ENCODE measurements at regions not wholly inside any gene's neighbourhood (a gene's known extent, or its start where the extent isn't known, plus 50 kb on each side); places are given as distances from the start of the nearest gene placed in this dataset.
A peak's percentile ranks its signal among the peaks of the same experiment; 100 is the strongest.

DNA sequence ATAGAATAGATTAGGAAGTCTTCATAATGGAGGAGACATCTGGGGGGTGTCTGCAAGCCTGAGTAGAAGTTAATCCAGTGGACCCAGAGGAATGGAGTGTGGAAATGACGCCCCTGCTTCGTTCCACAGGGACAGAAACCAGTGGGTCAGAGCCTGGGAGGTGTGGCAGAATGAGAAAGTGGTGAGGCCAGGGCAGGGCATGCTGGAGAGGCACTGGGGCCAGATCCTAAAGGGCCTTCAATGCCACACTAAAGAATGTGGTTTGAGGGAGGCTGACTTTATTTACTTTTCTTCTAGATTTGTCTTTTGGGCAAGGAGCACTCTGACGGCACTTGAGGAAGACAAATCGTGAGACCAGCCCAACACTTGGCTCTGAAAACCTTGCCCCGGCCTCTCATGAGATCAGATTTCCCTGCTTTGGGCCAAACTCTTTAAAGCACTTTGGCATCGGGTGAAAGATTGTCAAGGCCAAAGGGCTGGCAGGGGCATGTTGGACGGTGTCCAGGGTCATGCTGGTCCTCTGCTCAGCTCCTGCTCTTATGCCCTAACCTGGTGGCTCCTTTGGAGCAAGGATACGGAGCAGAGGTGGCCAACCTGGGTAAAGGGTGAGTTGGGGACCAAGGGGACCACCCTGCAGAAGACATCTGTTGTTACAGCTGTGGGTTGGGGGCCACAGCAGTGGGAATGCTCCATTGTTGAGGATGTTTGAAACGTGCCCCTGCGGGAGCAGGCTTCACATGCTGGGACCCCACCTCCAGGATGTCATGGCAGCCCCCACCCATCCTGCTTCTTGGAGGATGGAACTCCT, 157.0 kb upstream of the ZMIZ1 start:
- Histone ChIP-seq H3K9ac (ENCODE audit: low read depth in 1 of 2, low read length in 2 of 2) (no peak overlapping the region), H3K4me1 (ENCODE audit: control insufficient read depth in 1 of 2, insufficient read depth in 2 of 2, low read length in 2 of 2) (peaks cover 21 to 22% of the 10 kb centered on the region in 2 donors), H3K27ac (ENCODE audit: low read depth, low read length) (no peak overlapping the region), H3K27me3 (ENCODE audit: control insufficient read depth in 1 of 2, insufficient read depth in 2 of 2, low read length in 2 of 2) (no peaks in the 10 kb centered on the region), H3K4me3 (ENCODE audit: low read depth in 1 of 2, low read length in 2 of 2) (no peak overlapping the region), H3K36me3 (ENCODE audit: control insufficient read depth in 1 of 2, insufficient read depth in 2 of 2, low read length in 2 of 2) (no peaks in the 10 kb centered on the region), H3K9me3 (ENCODE audit: control insufficient read depth in 1 of 2, low read length in 2 of 2) (no peaks in the 10 kb centered on the region)

DNA sequence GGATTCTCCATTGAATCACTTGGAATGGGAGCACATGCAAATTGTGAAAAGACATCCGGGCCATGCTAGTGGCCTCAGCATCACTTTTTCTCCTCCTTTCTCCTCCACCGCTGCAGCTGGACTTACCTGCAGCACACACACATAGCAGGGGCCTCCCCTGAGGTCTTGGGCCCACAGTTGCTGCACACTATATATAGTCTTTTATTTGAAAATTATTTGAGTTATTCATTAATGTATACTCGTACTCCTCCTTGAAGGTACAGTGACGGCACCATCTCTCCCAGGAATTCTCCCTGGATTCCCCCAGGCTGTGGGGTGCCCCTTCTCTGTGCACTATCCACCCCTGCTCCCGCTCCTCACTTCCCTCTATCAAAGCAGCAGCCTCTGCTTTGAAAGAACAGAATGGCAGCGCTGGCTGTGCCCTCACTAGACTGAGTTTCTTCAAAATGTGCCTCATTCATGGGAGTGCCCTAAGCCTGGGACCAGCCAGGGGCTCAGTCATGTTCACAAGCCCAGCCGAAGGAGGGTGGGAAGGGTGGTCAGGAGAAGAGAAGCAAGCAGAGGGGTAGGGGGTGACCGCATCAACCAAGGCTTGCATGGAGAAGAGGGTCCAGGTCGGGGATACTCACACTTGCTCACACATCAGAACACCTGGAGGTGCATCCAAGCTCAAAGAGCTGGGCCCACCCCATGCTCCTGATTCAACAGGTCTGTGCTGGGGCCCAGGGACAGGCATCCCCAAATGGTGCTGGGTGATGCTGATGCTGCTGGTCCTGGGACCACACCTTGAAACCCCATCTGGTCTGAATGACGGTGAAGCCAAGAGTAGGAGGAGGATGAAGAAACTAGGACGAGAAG, 156.2 kb upstream of the ZMIZ1 start:
- peaks cover 21 to 22% of the 10 kb centered on the region in 2 donors for H3K4me1 ChIP-seq (ENCODE audit: control insufficient read depth in 1 of 2, insufficient read depth in 2 of 2, low read length in 2 of 2)
- no peaks in the 10 kb centered on the region for H3K27me3 ChIP-seq (ENCODE audit: control insufficient read depth in 1 of 2, insufficient read depth in 2 of 2, low read length in 2 of 2)
- no peak overlapping the region for H3K4me3 ChIP-seq (ENCODE audit: low read depth in 1 of 2, low read length in 2 of 2)
- H3K9me3 ChIP-seq (ENCODE audit: control insufficient read depth in 1 of 2, low read length in 2 of 2) = no peaks in the 10 kb centered on the region
- H3K9ac ChIP-seq (ENCODE audit: low read depth in 1 of 2, low read length in 2 of 2) = no peak overlapping the region
- no peaks in the 10 kb centered on the region for H3K36me3 ChIP-seq (ENCODE audit: control insufficient read depth in 1 of 2, insufficient read depth in 2 of 2, low read length in 2 of 2)
- no peak overlapping the region for H3K27ac ChIP-seq (ENCODE audit: low read depth, low read length)

DNA sequence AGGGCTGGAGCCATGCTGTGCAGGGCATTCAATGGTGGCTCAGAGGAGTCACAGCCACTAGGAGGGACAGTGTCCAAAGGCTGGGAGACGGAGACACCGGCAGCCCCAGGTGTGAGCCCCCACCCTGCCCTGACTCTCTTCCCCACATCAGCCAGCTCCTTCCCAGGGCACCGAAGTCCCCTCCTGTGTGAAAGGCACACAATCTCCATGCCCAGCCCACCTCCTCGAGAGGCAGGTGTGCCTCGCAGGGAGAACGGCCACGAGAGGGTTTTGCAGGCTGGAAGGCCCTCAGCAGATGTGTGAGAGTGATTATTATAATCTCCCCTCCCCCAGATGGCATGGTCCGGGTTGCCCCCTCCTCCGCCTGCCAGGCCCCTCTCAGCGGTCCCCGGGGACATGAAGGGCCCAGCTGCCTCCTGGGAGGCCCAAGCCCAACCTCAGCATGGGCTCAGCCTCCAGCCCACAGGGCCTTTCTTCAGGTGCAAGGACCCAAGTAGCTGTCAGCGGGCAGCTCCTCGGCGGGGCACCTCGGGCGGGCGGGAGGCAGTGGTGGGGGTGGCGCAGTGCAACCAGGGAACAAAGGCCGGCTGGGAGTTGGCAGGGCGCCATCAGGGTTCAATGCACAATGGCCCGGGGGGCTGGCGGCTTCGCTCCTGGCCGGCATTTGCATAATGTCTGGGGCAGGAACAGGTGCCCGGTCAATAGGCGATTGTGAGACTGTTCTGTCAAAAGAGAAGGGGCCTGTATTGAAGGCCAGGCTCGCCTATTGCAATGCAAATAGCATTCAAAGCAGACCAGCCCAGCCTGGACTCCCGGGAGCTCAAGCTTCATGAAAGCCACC, 155.3 kb upstream of the ZMIZ1 start:
- Histone ChIP-seq H3K27me3 (ENCODE audit: control insufficient read depth in 1 of 2, insufficient read depth in 2 of 2, low read length in 2 of 2) (no peaks in the 10 kb centered on the region), H3K27ac (ENCODE audit: low read depth, low read length) (no peak overlapping the region), H3K9ac (ENCODE audit: low read depth in 1 of 2, low read length in 2 of 2) (peak overlapping the region in 1 of 2 donors; percentile 21), H3K4me3 (ENCODE audit: low read depth in 1 of 2, low read length in 2 of 2) (peak overlapping the region in 1 of 2 donors; percentile 17), H3K4me1 (ENCODE audit: control insufficient read depth in 1 of 2, insufficient read depth in 2 of 2, low read length in 2 of 2) (peaks cover 21 to 22% of the 10 kb centered on the region in 2 donors), H3K9me3 (ENCODE audit: control insufficient read depth in 1 of 2, low read length in 2 of 2) (no peaks in the 10 kb centered on the region), H3K36me3 (ENCODE audit: control insufficient read depth in 1 of 2, insufficient read depth in 2 of 2, low read length in 2 of 2) (no peaks in the 10 kb centered on the region)

GRCh38 chr10:78914060-78914378, 154.7 kb upstream of the ZMIZ1 start:
- Histone ChIP-seq H3K36me3 (ENCODE audit: control insufficient read depth in 1 of 2, insufficient read depth in 2 of 2, low read length in 2 of 2) (no peaks in the 10 kb centered on the region), H3K4me1 (ENCODE audit: control insufficient read depth in 1 of 2, insufficient read depth in 2 of 2, low read length in 2 of 2) (peaks cover 21 to 22% of the 10 kb centered on the region in 2 donors), H3K27me3 (ENCODE audit: control insufficient read depth in 1 of 2, insufficient read depth in 2 of 2, low read length in 2 of 2) (no peaks in the 10 kb centered on the region), H3K9ac (ENCODE audit: low read depth in 1 of 2, low read length in 2 of 2) (no peak overlapping the region), H3K4me3 (ENCODE audit: low read depth in 1 of 2, low read length in 2 of 2) (peak overlapping the region in 1 of 2 donors; percentile 17), H3K27ac (ENCODE audit: low read depth, low read length) (no peak overlapping the region), H3K9me3 (ENCODE audit: control insufficient read depth in 1 of 2, low read length in 2 of 2) (no peaks in the 10 kb centered on the region)

DNA sequence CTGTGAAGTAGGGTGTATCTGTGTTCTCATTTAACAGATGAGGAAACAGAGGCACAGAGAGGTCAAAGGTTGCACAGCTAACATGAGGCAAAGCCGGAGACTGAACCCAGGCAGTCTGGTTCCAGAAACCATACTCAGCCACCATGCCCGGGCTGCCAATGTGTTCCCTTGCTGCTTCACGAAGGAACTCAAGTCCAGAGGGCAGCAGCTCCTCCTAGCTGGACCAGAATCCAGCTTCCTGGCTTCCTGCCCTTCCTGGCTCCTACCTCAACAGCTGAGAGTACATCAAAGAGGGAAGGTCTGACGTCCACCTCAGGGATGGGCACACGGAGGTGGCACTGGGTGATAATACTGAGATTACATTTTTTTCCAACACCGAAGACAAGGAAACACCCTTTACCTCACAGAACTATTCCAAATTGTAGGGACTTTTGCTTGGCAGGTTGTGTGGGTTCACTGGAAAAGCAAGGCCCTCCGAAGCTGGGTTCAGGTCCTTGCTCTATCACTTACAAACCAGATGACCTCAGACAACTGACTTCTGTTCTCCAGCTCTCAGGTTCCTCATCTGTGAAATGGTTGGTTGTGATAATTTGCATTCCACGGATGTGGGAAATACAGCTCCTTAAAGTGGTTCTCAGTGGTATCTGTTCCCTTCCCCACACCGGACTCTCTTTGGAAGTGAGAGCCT, 154.1 kb upstream of the ZMIZ1 start:
- Histone ChIP-seq H3K9ac (ENCODE audit: low read depth in 1 of 2, low read length in 2 of 2) (no peak overlapping the region), H3K27ac (ENCODE audit: low read depth, low read length) (no peak overlapping the region), H3K4me1 (ENCODE audit: control insufficient read depth in 1 of 2, insufficient read depth in 2 of 2, low read length in 2 of 2) (peaks cover 21 to 22% of the 10 kb centered on the region in 2 donors), H3K9me3 (ENCODE audit: control insufficient read depth in 1 of 2, low read length in 2 of 2) (no peaks in the 10 kb centered on the region), H3K4me3 (ENCODE audit: low read depth in 1 of 2, low read length in 2 of 2) (no peak overlapping the region), H3K27me3 (ENCODE audit: control insufficient read depth in 1 of 2, insufficient read depth in 2 of 2, low read length in 2 of 2) (no peaks in the 10 kb centered on the region), H3K36me3 (ENCODE audit: control insufficient read depth in 1 of 2, insufficient read depth in 2 of 2, low read length in 2 of 2) (no peaks in the 10 kb centered on the region)

- Histone ChIP-seq H3K36me3 (ENCODE audit: control insufficient read depth in 1 of 2, insufficient read depth in 2 of 2, low read length in 2 of 2) (no peaks in the 10 kb centered on the region), H3K27me3 (ENCODE audit: control insufficient read depth in 1 of 2, insufficient read depth in 2 of 2, low read length in 2 of 2) (peaks cover 0 to 3% of the 10 kb centered on the region in 2 donors), H3K4me3 (ENCODE audit: low read depth in 1 of 2, low read length in 2 of 2) (no peak overlapping the region), H3K9ac (ENCODE audit: low read depth in 1 of 2, low read length in 2 of 2) (no peak overlapping the region), H3K4me1 (ENCODE audit: control insufficient read depth in 1 of 2, insufficient read depth in 2 of 2, low read length in 2 of 2) (peaks cover 21 to 22% of the 10 kb centered on the region in 2 donors), H3K9me3 (ENCODE audit: control insufficient read depth in 1 of 2, low read length in 2 of 2) (no peaks in the 10 kb centered on the region), H3K27ac (ENCODE audit: low read depth, low read length) (no peak overlapping the region)
Measured at GRCh38 chr10:78915190-78915518, 153.6 kb upstream of the ZMIZ1 start.

DNA sequence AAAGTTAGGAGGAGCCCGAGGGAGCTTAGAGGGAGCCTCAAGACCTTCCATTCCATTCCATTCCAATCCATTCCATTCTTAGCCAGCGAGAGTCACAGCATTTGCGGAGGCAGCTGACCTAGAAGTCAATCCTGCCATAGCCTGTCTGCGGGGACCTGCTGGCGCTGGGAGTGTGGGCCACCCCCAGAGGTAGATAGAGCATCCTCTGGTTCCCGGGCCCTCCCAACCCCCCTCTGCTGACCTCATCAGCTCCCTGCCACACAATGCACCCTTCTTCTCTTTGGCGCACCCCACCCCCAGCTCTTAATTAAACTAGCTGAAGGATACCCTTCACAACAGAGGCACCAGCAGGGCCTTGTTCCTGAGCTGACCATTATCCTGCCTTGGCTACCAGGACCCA, 152.5 kb upstream of the ZMIZ1 start:
- H3K4me1 ChIP-seq (ENCODE audit: control insufficient read depth in 1 of 2, insufficient read depth in 2 of 2, low read length in 2 of 2) = peaks cover 21 to 22% of the 10 kb centered on the region in 2 donors
- H3K4me3 ChIP-seq (ENCODE audit: low read depth in 1 of 2, low read length in 2 of 2) = no peak overlapping the region
- no peak overlapping the region for H3K27ac ChIP-seq (ENCODE audit: low read depth, low read length)

GRCh38 chr10:78919181-78919966, 149.4 kb upstream of the ZMIZ1 start:
- Histone ChIP-seq H3K9ac (ENCODE audit: low read depth in 1 of 2, low read length in 2 of 2) (no peak overlapping the region), H3K27ac (ENCODE audit: low read depth, low read length) (no peak overlapping the region), H3K36me3 (ENCODE audit: control insufficient read depth in 1 of 2, insufficient read depth in 2 of 2, low read length in 2 of 2) (no peaks in the 10 kb centered on the region)

More for the DNA sequence above, 152.5 kb upstream of the ZMIZ1 start:
- Histone ChIP-seq H3K9ac (ENCODE audit: low read depth in 1 of 2, low read length in 2 of 2) (no peak overlapping the region), H3K9me3 (ENCODE audit: control insufficient read depth in 1 of 2, low read length in 2 of 2) (no peaks in the 10 kb centered on the region), H3K36me3 (ENCODE audit: control insufficient read depth in 1 of 2, insufficient read depth in 2 of 2, low read length in 2 of 2) (no peaks in the 10 kb centered on the region), H3K27me3 (ENCODE audit: control insufficient read depth in 1 of 2, insufficient read depth in 2 of 2, low read length in 2 of 2) (peaks cover 0 to 3% of the 10 kb centered on the region in 2 donors)

DNA sequence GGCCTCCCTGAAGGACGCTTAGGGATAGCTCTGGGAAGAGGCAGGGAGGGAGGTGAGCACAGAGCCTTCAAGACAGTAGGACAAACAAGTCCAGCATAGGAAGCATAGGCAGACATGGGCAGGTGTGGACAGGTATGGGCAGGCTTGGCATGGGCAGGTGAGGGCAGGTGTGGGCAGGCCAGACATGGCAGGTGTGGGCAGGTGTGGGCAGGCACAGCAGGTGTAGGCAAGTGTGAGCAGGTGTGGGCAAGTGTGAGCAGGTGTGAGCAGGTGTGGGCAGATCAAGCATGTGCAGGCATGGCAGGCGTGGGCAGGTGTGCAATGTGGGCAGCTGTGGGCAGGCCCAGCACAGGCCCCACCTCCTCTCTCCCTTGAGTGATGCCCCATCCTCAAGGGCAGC, 148.8 kb upstream of the ZMIZ1 start:
- Histone ChIP-seq H3K4me1 (ENCODE audit: control insufficient read depth in 1 of 2, insufficient read depth in 2 of 2, low read length in 2 of 2) (peaks cover 13 to 17% of the 10 kb centered on the region in 2 donors), H3K9me3 (ENCODE audit: control insufficient read depth in 1 of 2, low read length in 2 of 2) (no peaks in the 10 kb centered on the region), H3K4me3 (ENCODE audit: low read depth in 1 of 2, low read length in 2 of 2) (no peak overlapping the region), H3K9ac (ENCODE audit: low read depth in 1 of 2, low read length in 2 of 2) (no peak overlapping the region), H3K27me3 (ENCODE audit: control insufficient read depth in 1 of 2, insufficient read depth in 2 of 2, low read length in 2 of 2) (peaks cover 0 to 3% of the 10 kb centered on the region in 2 donors), H3K36me3 (ENCODE audit: control insufficient read depth in 1 of 2, insufficient read depth in 2 of 2, low read length in 2 of 2) (no peaks in the 10 kb centered on the region), H3K27ac (ENCODE audit: low read depth, low read length) (no peak overlapping the region)

More at GRCh38 chr10:78919181-78919966, 149.4 kb upstream of the ZMIZ1 start:
- H3K4me1 ChIP-seq (ENCODE audit: control insufficient read depth in 1 of 2, insufficient read depth in 2 of 2, low read length in 2 of 2) = peaks cover 17 to 21% of the 10 kb centered on the region in 2 donors
- H3K9me3 ChIP-seq (ENCODE audit: control insufficient read depth in 1 of 2, low read length in 2 of 2) = no peaks in the 10 kb centered on the region
- H3K4me3 ChIP-seq (ENCODE audit: low read depth in 1 of 2, low read length in 2 of 2) = no peak overlapping the region
- peaks cover 0 to 3% of the 10 kb centered on the region in 2 donors for H3K27me3 ChIP-seq (ENCODE audit: control insufficient read depth in 1 of 2, insufficient read depth in 2 of 2, low read length in 2 of 2)
